A673 (cell line): ENCODE measurements at regions not wholly inside any gene's neighbourhood (a gene's known extent, or its start where the extent isn't known, plus 50 kb on each side); places are given as distances from the start of the nearest gene placed in this dataset.
A peak's percentile ranks its signal among the peaks of the same experiment; 100 is the strongest.
"Not testable (repeated sequence)": the region's sequence is repeated elsewhere in the genome, so short reads cannot be mapped to it uniquely, and the experiment has no call there.

ENCODE experiments used
- BruUV-seq: library from RNA; stranded (reverse); fragments of 400-500 nt; replicated peaks from 2 replicates; lab custom pipeline; 2021; lab: Mats Ljungman, UMichigan
- CTCF ChIA-PET: fragments of 300-600 bp; sonication (Branson Sonifier 250); formaldehyde crosslinking; loops from one replicate; lab custom pipeline; 2022; ENCODE audit warnings: antibody characterized with exemption; lab: Charles Lee
- POLR2A ChIA-PET: fragments of 300-600 bp; sonication (Branson Sonifier 250); formaldehyde crosslinking; loops from one replicate; lab custom pipeline; 2022; ENCODE audit warnings: antibody characterized with exemption; ENCODE audit not compliant: low non-redundant PET; lab: Charles Lee
- DNase-seq: peaks from one replicate; pipeline ENCODE4 v3.0.0-alpha.2; 2015; ENCODE audit warnings: low spot score
- H3K27ac ChIP-seq: fragments of 200-600 bp; sonication (generic); 2 replicates; pipeline ENCODE4 v1.5.1; 2016; ENCODE audit warnings: mixed run types, low read depth, mild to moderate bottlenecking, mixed read lengths, antibody characterized with exemption, low read length; ENCODE audit not compliant: poor library complexity, severe bottlenecking
- H3K27me3 ChIP-seq: fragments of 200-600 bp; sonication (generic); replicated peaks from 2 replicates; pipeline ENCODE4 v1.6.1; 2017; ENCODE audit warnings: mixed run types, low read depth, mild to moderate bottlenecking, mixed read lengths, antibody characterized with exemption, low read length; ENCODE audit not compliant: insufficient read depth, poor library complexity
- H3K36me3 ChIP-seq: fragments of 200-600 bp; sonication (generic); 2 replicates; pipeline ENCODE4 v1.6.1; 2016; ENCODE audit warnings: mixed run types, mild to moderate bottlenecking, mixed read lengths, antibody characterized with exemption, low read length; ENCODE audit not compliant: insufficient read depth, poor library complexity, severe bottlenecking
- H3K4me1 ChIP-seq: fragments of 200-600 bp; sonication (generic); 2 replicates; pipeline ENCODE4 v1.6.1; 2017; ENCODE audit warnings: mixed run types, mild to moderate bottlenecking, mixed read lengths, antibody characterized with exemption, low read length; ENCODE audit not compliant: insufficient read depth, poor library complexity, severe bottlenecking
- H3K4me3 ChIP-seq: fragments of 200-600 bp; sonication (generic); 2 replicates; pipeline ENCODE4 v1.5.1; 2016; ENCODE audit warnings: low read depth, mixed run types, mild to moderate bottlenecking, mixed read lengths, low read length; ENCODE audit not compliant: poor library complexity, severe bottlenecking
- H3K9me3 ChIP-seq: fragments of 200-600 bp; sonication (generic); 2 replicates; pipeline ENCODE4 v1.6.1; 2016; ENCODE audit warnings: mixed run types, low read depth, mild to moderate bottlenecking, mixed read lengths, antibody characterized with exemption, low read length; ENCODE audit not compliant: poor library complexity, severe bottlenecking
- EZH2 ChIP-seq: fragments of 200-600 bp; sonication (generic); IDR thresholded peaks from 2 replicates; pipeline ENCODE4 v1.6.1; 2017; ENCODE audit warnings: borderline replicate concordance, low read depth, mild to moderate bottlenecking, mixed read lengths, antibody characterized with exemption, low read length; ENCODE audit not compliant: poor library complexity, severe bottlenecking
- intact Hi-C: fragments of 100-400 bp; cut with micrococcal nuclease; formaldehyde crosslinking; loops from one replicate; pipeline ENCODE4 v1.10.0; 2022; ENCODE audit not compliant: unreplicated experiment
- TF ChIP-seq, protein P1 (sequence below): fragments of 300-800, 200-600 bp; sonication (generic); conservative IDR thresholded peaks from 2 replicates; pipeline ENCODE4 v1.5.1; 2017; ENCODE audit warnings: low read depth, mild to moderate bottlenecking, antibody characterized with exemption, low read length, moderate library complexity, mixed read lengths

DNA sequence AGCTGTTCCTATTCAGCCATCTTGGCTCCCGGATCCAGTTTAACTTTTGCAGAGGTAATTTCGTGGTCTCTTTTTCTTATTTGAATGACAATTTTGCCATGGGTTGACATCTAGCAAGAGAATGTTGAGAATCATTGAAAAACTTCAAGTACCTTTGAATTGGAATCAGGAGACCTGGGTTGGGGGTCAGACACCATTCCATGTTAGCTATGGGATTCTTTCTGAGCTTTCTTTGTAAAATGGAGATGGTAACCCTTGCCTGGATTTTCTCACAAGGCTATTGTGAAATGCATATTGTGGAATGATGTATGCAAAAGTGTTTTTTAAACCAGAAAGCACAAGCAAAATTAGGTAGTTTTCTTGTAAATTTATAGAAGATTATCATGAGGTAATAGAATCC, 79.1 kb upstream of the HAND2 start:
- no TSS peak for BruUV-seq
- intact Hi-C loops = no loop called here
- Histone ChIP-seq H3K27me3 (no peaks in the 10 kb centered on the region), H3K27ac (no peak overlapping the region), H3K4me3 (peak overlapping the region; percentile 43), H3K36me3 (no peaks in the 10 kb centered on the region), H3K4me1 (no peaks in the 10 kb centered on the region), H3K9me3 (no peaks in the 10 kb centered on the region)
- CTCF ChIA-PET = no interaction called here
- no peak for TF ChIP-seq EZH2
- TF ChIP-seq, protein P1, sequence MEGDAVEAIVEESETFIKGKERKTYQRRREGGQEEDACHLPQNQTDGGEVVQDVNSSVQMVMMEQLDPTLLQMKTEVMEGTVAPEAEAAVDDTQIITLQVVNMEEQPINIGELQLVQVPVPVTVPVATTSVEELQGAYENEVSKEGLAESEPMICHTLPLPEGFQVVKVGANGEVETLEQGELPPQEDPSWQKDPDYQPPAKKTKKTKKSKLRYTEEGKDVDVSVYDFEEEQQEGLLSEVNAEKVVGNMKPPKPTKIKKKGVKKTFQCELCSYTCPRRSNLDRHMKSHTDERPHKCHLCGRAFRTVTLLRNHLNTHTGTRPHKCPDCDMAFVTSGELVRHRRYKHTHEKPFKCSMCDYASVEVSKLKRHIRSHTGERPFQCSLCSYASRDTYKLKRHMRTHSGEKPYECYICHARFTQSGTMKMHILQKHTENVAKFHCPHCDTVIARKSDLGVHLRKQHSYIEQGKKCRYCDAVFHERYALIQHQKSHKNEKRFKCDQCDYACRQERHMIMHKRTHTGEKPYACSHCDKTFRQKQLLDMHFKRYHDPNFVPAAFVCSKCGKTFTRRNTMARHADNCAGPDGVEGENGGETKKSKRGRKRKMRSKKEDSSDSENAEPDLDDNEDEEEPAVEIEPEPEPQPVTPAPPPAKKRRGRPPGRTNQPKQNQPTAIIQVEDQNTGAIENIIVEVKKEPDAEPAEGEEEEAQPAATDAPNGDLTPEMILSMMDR = no peak
- POLR2A ChIA-PET = no interaction called here
- no peak for DNase-seq

DNA sequence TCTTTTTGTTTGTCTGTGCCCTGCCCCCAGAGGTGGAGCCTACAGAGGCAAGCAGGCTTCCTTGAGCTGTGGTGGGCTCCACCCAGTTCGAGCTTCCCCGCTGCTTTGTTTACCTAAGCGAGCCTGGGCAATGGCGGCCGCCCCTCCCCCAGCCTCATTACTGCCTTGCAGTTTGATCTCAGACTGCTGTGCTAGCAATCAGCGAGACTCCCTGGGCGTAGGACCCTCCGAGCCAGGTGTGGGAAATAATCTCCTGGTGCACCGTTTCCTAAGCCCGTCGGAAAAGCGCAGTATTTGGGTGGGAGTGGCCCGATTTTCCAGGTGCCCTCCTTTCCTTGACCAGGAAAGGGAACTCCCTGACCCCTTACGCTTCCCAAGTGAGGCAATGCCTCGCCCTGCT, 78.6 kb upstream of the HAND2 start:
- BruUV-seq, H3K27ac ChIP-seq, H3K9me3 ChIP-seq, CTCF ChIA-PET, intact Hi-C loops, POLR2A ChIA-PET, H3K4me1 ChIP-seq, H3K36me3 ChIP-seq, H3K27me3 ChIP-seq: not testable (repeated sequence)
- H3K4me3 ChIP-seq = peak overlapping the region; percentile 43
- peak; percentile 18 for DNase-seq

DNA sequence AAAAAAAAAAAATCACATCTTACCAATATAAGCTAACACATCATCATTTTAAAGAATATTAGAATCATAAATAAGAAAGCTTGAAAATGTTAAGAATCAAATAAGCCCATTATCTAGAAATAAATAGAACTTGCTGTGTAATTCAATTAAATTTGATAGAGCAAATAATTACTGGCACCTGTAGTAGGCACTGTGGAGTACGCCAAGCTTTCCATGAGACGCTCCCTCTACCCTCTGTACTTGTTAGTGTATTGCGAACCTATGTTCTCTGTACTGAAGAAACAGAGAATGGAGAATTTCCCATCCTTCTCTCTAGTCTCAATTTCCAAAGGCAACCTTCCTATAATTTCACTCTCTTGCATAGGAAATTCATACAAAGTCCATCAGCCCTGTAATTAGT, 61.7 kb upstream of the HAND2 start:
- CTCF ChIA-PET = no interaction called here
- POLR2A ChIA-PET = no interaction called here
- no TSS peak for BruUV-seq

DNA sequence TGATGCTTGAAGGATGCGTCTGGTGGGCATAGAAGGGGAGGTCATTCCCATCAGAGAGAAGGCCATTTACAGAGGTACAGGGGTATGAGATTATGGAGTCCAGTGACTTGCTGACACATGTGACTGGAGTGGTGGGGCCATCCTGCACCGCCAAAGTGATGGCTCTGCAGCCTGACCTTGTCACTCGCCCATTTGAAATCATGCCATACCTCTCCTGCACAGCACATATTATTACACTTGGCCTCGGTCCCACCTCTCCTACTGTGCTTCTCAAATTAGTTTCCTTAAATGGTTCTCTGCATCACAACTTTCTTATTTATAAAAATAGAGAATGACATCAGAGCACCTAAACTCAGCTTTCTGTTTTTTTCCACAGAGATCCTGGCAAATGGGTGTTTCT, 60.7 kb upstream of the HAND2 start:
- H3K4me3 ChIP-seq = no peak overlapping the region
- CTCF ChIA-PET = no interaction called here
- H3K27me3 ChIP-seq = no peaks in the 10 kb centered on the region
- no peak overlapping the region for H3K27ac ChIP-seq
- TF ChIP-seq, protein P1 = no peak
- no peak for TF ChIP-seq EZH2
- POLR2A ChIA-PET = no interaction called here
- no peaks in the 10 kb centered on the region for H3K9me3 ChIP-seq
- intact Hi-C loops = no loop called here
- H3K4me1 ChIP-seq = no peaks in the 10 kb centered on the region
- H3K36me3 ChIP-seq = no peaks in the 10 kb centered on the region
- BruUV-seq = no TSS peak
- DNase-seq = no peak

More for the DNA sequence above, 61.7 kb upstream of the HAND2 start:
- no peak for TF ChIP-seq EZH2
- TF ChIP-seq, protein P1 = peak; percentile 28; the same call in 1 of the 2 replicates
- intact Hi-C loops = no loop called here
- DNase-seq = no peak
- H3K4me3 ChIP-seq = no peak overlapping the region
- H3K9me3 ChIP-seq = no peaks in the 10 kb centered on the region
- no peak overlapping the region for H3K27ac ChIP-seq
- no peaks in the 10 kb centered on the region for H3K27me3 ChIP-seq
- no peaks in the 10 kb centered on the region for H3K36me3 ChIP-seq
- H3K4me1 ChIP-seq = no peaks in the 10 kb centered on the region
